Left lobe of liver (tissue), 2 donors: ENCODE measurements at regions not wholly inside any gene's neighbourhood (a gene's known extent, or its start where the extent isn't known, plus 50 kb on each side); places are given as distances from the start of the nearest gene placed in this dataset.
"Not testable (repeated sequence)": the region's sequence is repeated elsewhere in the genome, so short reads cannot be mapped to it uniquely, and the experiment has no call there.

Experiments
- ATAC-seq: fragments of 200-7000 bp; cut with Tn5 transposase; one replicate; pipeline ENCODE4 v1.9.1; 2020; ENCODE audit warnings: mild to moderate bottlenecking, moderate library complexity
- DNase-seq: peaks from one replicate; pipeline ENCODE4 v3.0.0-alpha.2; 2020; ENCODE audit warnings: low spot score
- donor health status: DM: no; HTN: no; CAD: no; lungs with moderate emphysema.
- donor health status: DM: no; HTN: yes; CAD: no.

DNA sequence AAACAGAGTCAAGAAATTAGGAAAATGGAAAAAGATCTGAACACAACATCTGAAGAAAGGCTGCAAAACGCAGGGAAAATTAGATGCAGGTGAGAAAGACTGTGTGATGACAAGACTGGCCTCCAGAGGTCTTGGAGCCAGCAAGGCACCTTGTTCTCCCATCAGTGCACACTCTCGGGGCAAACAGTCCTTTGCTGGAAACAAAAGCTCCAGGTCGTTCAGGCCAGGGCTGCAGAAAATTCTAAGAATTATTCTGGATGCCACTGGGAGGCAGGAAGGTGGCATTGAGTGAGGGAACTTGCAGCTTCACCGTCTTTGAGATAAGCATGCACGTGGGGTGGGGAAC is 219.9 kb upstream of the SSTR4 start:
- no peak for DNase-seq

DNA sequence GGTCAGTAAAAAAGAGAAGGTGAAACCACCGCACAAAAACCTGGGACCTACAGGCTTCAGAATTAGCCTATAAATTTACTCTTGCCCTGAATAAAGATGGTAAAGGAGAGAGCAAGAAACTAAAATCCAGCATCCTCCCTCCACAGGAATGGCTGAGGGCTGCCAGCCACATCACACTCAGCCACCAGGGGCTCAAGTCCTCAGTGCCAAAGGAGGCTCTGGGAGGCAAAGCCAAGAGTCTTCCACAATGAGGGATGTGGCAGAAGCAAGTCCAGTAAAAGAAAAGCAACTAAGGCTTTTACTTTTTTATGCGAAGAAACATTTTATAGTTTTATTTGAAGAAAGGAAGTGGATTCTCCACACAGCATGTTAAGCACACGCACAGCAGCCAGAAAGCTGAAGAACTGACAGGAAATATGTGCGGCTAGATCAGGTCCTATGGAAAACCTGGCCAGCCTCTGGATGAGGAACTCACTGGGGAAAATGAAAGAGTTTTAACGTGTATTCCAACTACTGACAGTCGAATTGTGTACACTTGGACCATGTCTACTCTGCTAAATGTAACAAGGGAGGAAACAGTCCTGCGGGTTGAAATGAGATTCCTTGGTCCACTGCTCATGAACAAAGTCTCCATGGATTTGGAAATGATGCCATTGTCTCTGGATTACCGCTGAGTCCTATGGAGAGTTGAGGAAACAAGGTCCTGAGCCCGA is 219.4 kb upstream of the SSTR4 start:
- DNase-seq: no peak

More for the DNA sequence above, 219.9 kb upstream of the SSTR4 start:
- ATAC-seq: no peak

GRCh38 chr20:22818636-22819035 is 216.5 kb upstream of the SSTR4 start:
- no peak for ATAC-seq
- DNase-seq: no peak

More for the DNA sequence above, 219.4 kb upstream of the SSTR4 start:
- no peak for ATAC-seq

DNA sequence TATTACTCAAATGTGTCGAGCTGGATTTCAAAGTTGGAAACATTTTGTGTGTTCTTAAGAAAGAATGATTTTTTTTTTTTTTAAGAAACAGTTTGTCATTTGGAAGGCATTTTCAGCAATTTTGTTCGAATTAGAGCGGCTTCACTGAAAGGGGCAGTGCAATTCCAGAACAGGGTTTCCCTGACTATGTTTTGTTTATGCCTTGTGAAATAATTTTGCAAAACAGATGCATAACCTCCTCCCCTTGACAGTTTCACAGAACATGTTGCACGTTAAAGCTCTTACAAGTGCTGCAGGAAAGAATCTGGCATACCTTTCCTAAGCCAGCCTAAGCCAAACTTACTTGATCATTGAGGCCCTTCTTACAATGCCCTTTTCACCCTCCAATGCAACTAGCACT is 216.0 kb upstream of the SSTR4 start:
- no peak for DNase-seq

DNA sequence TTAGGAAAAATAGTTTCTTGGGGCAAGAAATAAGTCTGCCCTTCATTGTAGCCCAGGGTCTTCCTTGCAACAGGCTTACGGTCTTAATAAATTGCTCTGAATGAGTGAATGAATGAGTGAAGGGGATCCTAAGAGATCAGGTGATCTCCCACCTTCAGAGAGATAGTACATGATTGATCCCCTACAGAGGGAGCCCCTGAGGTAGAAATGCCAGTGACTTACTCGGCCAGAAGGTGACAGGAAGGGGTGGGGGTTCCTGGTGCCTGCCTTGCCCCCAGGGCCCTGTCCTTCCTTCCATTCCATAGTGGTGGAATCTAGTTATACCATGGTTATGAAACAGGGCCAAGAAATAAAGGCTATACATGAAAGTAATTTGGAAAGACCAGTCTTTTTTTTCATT is 215.3 kb upstream of the SSTR4 start:
- DNase-seq (no peak), ATAC-seq (no peak)

More for the DNA sequence above, 216.0 kb upstream of the SSTR4 start:
- no peak for ATAC-seq

GRCh38 chr20:22821081-22821727 is 213.9 kb upstream of the SSTR4 start:
- DNase-seq (no peak), ATAC-seq (no peak)

GRCh38 chr20:22821796-22822195 is 213.3 kb upstream of the SSTR4 start:
- ATAC-seq (no peak), DNase-seq (no peak)

- DNase-seq (no peak), ATAC-seq (no peak)
These were observed 212.0 kb upstream of the SSTR4 start for GRCh38 chr20:22823119-22823518.

GRCh38 chr20:22824077-22824476 is 211.0 kb upstream of the SSTR4 start:
- DNase-seq (no peak), ATAC-seq (no peak)

DNA sequence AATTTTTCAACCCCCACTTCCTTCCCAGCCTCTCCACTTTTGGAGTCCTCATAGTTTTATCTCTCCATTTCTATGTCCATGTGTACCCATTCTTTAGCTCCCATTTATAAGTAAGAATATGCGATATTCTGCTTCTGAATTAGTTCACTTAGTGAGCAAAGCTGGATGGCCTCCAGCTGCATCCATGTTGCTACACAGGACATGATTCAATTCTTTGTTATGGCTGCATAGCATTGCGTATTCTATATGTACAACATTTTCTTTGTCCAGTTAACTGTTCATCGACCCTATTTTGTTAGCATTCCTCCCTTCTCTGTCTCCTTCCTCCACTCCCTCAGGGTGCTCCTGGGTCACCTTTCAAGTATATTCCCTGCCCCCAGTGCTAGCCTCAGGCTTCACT is 210.0 kb upstream of the SSTR4 start:
- ATAC-seq (no peak), DNase-seq (no peak)

- no peak for DNase-seq
- no peak for ATAC-seq
These were observed 209.6 kb upstream of the SSTR4 start for GRCh38 chr20:22825546-22825945.

GRCh38 chr20:22826306-22827230 is 208.5 kb upstream of the SSTR4 start:
- ATAC-seq: no peak
- no peak for DNase-seq

GRCh38 chr20:22827916-22828315 is 207.2 kb upstream of the SSTR4 start:
- DNase-seq: no peak
- no peak for ATAC-seq

- ATAC-seq (no peak), DNase-seq (no peak)
These were observed 205.8 kb upstream of the SSTR4 start for GRCh38 chr20:22829356-22829755.

- DNase-seq (no peak), ATAC-seq (no peak)
These were observed 205.0 kb upstream of the SSTR4 start for GRCh38 chr20:22830138-22830537.

DNA sequence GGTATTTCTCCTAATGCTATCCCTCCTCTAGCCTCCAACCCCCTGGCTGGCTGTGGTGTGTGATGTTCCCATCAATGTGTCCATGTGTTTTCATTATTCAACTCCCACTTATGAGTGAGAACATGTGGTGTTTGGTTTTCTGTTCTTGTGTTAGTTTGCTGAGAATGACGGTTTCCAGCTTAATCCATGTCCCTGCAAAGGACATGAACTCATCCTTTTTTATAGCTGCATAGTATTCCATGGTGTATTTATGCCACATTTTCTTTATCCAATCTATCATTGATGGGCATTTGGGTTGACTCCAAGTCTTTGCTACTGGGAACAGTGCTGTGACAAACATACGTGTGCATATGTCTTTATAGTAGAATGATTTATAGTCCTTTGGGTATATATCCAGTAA is 204.4 kb upstream of the SSTR4 start:
- not testable (repeated sequence) for ATAC-seq, DNase-seq

DNA sequence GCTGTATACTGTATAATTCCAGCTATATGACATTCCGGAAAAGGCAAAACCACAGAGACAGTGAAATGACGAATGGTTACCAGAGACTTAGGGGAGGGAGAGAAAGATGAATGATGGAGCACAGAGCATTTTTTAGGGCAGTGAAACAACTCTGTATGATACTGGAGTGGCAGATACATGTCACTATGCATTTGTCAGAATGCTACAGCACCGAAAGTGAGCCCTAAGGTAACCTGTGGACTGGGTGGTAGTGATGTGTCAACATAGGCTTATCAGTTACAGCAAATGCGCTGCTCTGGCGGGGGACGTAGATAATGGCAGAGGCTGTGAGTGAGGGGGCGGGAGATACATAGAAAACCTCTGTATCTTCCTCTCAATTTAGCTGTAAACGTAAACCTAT is 201.3 kb upstream of the SSTR4 start:
- DNase-seq: no peak

DNA sequence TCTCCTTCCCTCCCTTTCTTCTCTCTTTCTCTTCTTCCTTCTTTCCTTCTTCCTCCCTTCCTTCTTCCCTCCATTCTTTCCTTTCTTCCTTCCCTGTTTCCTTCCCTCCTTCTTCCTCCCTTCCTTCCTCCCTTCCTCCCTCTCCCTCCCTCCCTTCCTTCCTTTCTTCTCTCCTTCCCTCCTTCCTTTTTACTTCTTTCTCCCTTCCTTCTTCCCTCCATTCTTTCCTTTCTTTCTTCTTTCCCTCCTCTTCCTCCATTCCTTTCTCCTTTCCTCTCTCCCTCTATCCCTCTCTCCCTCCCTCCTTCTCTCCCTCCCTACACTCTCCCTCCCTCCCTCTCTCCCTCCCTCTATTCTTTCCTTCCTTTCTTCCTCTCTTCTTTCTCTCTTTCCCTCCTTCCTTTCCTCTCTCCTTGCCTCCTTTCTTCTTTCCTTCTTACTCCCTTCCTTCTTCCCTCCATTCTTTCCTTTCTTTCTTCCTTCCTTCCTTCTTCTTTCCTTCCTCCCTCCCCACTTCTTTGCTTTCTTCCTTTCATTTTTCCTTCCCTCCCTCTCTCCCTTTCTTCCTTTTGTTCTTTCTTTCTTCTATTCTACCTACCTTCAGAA is 200.4 kb upstream of the SSTR4 start:
- DNase-seq: no peak

More for the DNA sequence above, 201.3 kb upstream of the SSTR4 start:
- ATAC-seq: no peak

DNA sequence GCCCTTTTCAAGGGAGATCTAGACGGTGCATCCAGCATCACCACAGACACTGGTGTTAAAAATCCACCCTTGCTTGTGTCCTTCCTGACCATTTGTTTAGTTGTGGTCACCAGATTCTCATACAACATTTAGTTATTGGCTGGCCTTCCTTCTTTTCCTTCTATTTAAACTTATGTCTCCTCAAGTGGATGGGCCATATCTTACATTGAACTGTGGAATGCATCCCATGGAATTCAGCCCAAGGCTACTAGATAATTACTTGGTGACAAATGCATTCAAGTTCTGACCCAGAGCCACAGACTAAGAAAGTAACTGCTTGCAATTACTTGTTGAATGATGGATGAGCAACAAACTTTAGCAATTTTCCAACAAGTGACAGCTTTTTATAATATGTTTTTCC is 198.9 kb upstream of the SSTR4 start:
- ATAC-seq: no peak
- DNase-seq: no peak

More for the DNA sequence above, 200.4 kb upstream of the SSTR4 start:
- no peak for ATAC-seq

- no peak for DNase-seq
- ATAC-seq: no peak
These were observed 198.2 kb upstream of the SSTR4 start for GRCh38 chr20:22836877-22837276.

GRCh38 chr20:22838001-22838400 is 197.1 kb upstream of the SSTR4 start:
- DNase-seq (no peak), ATAC-seq (no peak)
